HG02938 (cell line): ENCODE measurements at regions not wholly inside any gene's neighbourhood (a gene's known extent, or its start where the extent isn't known, plus 50 kb on each side); places are given as distances from the start of the nearest gene placed in this dataset.
"Not testable (repeated sequence)": the region's sequence is repeated elsewhere in the genome, so short reads cannot be mapped to it uniquely, and the experiment has no call there.

Experiments used
- ATAC-seq: cut with Tn5 transposase; IDR thresholded peaks from one replicate; pipeline ENCODE4 v1.9.1; 2021; ENCODE audit warnings: mild to moderate bottlenecking, moderate library complexity; ENCODE audit not compliant: unreplicated experiment

GRCh38 chr4:83213640-83214039 is 71.0 kb downstream of the COQ2 start:
- ATAC-seq, result no peak

- peak; percentile 89 for ATAC-seq
Measured at GRCh38 chr4:83212041-83212851, 72.4 kb downstream of the COQ2 start.

- no peak for ATAC-seq
Measured at GRCh38 chr4:83209419-83209818, 75.2 kb downstream of the COQ2 start.

- ATAC-seq, result no peak
Measured at GRCh38 chr4:83208371-83209365, 75.9 kb downstream of the COQ2 start.

- ATAC-seq, result no peak
Measured at GRCh38 chr4:83207497-83208101, 77.0 kb downstream of the COQ2 start.

GRCh38 chr4:83205760-83206159 is 78.8 kb downstream of the COQ2 start:
- ATAC-seq, result no peak

GRCh38 chr4:83204731-83205130 is 79.9 kb downstream of the COQ2 start:
- no peak for ATAC-seq

GRCh38 chr4:83201761-83202160 is 82.8 kb downstream of the COQ2 start:
- ATAC-seq, result no peak

- ATAC-seq, result no peak
Measured at GRCh38 chr4:83197555-83198235, 83.2 kb upstream of the PLAC8 start.

GRCh38 chr4:83196921-83197320 is 82.4 kb upstream of the PLAC8 start:
- no peak for ATAC-seq

- no peak for ATAC-seq
Measured at GRCh38 chr4:83195269-83195668, 80.7 kb upstream of the PLAC8 start.

GRCh38 chr4:83194588-83194987 is 80.1 kb upstream of the PLAC8 start:
- not testable (repeated sequence) for ATAC-seq

GRCh38 chr4:83192634-83193033 is 78.1 kb upstream of the PLAC8 start:
- no peak for ATAC-seq

GRCh38 chr4:83191026-83191425 is 76.5 kb upstream of the PLAC8 start:
- no peak for ATAC-seq

GRCh38 chr4:83189631-83190136 is 75.2 kb upstream of the PLAC8 start:
- ATAC-seq, result no peak

GRCh38 chr4:83180431-83180968 is 66.0 kb upstream of the PLAC8 start:
- no peak for ATAC-seq

- no peak for ATAC-seq
Measured at GRCh38 chr4:83179205-83179604, 64.7 kb upstream of the PLAC8 start.

- ATAC-seq, result no peak
Measured at GRCh38 chr4:83178029-83178428, 63.5 kb upstream of the PLAC8 start.

- ATAC-seq, result no peak
Measured at GRCh38 chr4:83177182-83177581, 62.7 kb upstream of the PLAC8 start.

GRCh38 chr4:83174844-83175414 is 60.4 kb upstream of the PLAC8 start:
- peak; percentile 61 for ATAC-seq
